Loucy (cell line): ENCODE measurements at regions not wholly inside any gene's neighbourhood (a gene's known extent, or its start where the extent isn't known, plus 50 kb on each side); places are given as distances from the start of the nearest gene placed in this dataset.

Experiments
- H2AFZ ChIP-seq: fragments of 200-600 bp; sonication (generic); 2 replicates; pipeline ENCODE4 v1.6.0; 2016; ENCODE audit warnings: antibody characterized with exemption, mild to moderate bottlenecking, low read length, moderate library complexity
- H3F3A ChIP-seq: fragments of 200-600 bp; 2 replicates; pipeline ENCODE4 v1.6.0; 2016; ENCODE audit warnings: antibody characterized with exemption, low read depth, mild to moderate bottlenecking
- H3K27me3 ChIP-seq: fragments of 200-600 bp; sonication (generic); 2 replicates; pipeline ENCODE4 v1.6.1; 2014; ENCODE audit warnings: low read length, mild to moderate bottlenecking; ENCODE audit not compliant: insufficient read depth, poor library complexity, severe bottlenecking
- H3K36me3 ChIP-seq: fragments of 200-600 bp; sonication (generic); 2 replicates; pipeline ENCODE4 v1.6.1; 2016; ENCODE audit warnings: low read length; ENCODE audit not compliant: insufficient read depth
- H3K4me1 ChIP-seq: fragments of 200-600 bp; sonication (generic); 2 replicates; pipeline ENCODE4 v1.5.1; 2014; ENCODE audit warnings: low read length, mild to moderate bottlenecking; ENCODE audit not compliant: insufficient read depth, poor library complexity, severe bottlenecking
- H3K4me2 ChIP-seq: fragments of 200-600 bp; sonication (generic); 2 replicates; pipeline ENCODE4 v1.6.0; 2014; ENCODE audit warnings: antibody characterized with exemption, low read length, low read depth, mild to moderate bottlenecking; ENCODE audit not compliant: poor library complexity, severe bottlenecking
- H3K4me3 ChIP-seq: fragments of 200-600 bp; sonication (generic); 2 replicates; pipeline ENCODE4 v1.5.1; 2014; ENCODE audit warnings: low read length, mild to moderate bottlenecking, mixed read lengths; ENCODE audit not compliant: poor library complexity, severe bottlenecking
- H3K79me2 ChIP-seq: fragments of 200-600 bp; sonication (generic); 2 replicates; pipeline ENCODE4 v1.6.1; 2014; ENCODE audit warnings: low read length; ENCODE audit not compliant: insufficient read depth
- H3K9ac ChIP-seq: fragments of 200-600 bp; sonication (generic); 2 replicates; pipeline ENCODE4 v1.6.0; 2014; ENCODE audit warnings: mild to moderate bottlenecking, low read depth, low read length, moderate library complexity; ENCODE audit not compliant: poor library complexity, severe bottlenecking
- H3K9me2 ChIP-seq: fragments of 200-600 bp; sonication (generic); replicated peaks from 2 replicates; pipeline ENCODE4 v1.6.1; 2016; ENCODE audit warnings: low read depth, low read length, mixed read lengths
- H3K9me3 ChIP-seq: fragments of 200-600 bp; sonication (generic); 2 replicates; pipeline ENCODE4 v1.6.1; 2014; ENCODE audit warnings: mild to moderate bottlenecking, antibody characterized with exemption, low read length, low read depth; ENCODE audit not compliant: insufficient read depth
- H4K20me1 ChIP-seq: fragments of 200-600 bp; sonication (generic); 2 replicates; pipeline ENCODE4 v1.6.0; 2014; ENCODE audit warnings: antibody characterized with exemption, low read length, mild to moderate bottlenecking; ENCODE audit not compliant: insufficient read depth, poor library complexity, severe bottlenecking
- EZH2phosphoT487 ChIP-seq: fragments of 200-600 bp; IDR thresholded peaks from 2 replicates; pipeline ENCODE4 v1.6.1; 2018; ENCODE audit warnings: antibody characterized with exemption, mild to moderate bottlenecking, moderate library complexity, borderline replicate concordance
- TF ChIP-seq, protein P1 (sequence below): fragments of 200-600 bp; sonication (generic); conservative IDR thresholded peaks from 2 replicates; pipeline ENCODE4 v1.5.1; 2014; ENCODE audit warnings: mild to moderate bottlenecking, antibody characterized with exemption, low read length

GRCh38 chr13:44803390-44803789 lies 185.9 kb downstream of the NUFIP1 start:
- no peak overlapping the region for H3K9ac ChIP-seq
- H3K79me2 ChIP-seq, result no peaks in the 10 kb centered on the region
- no peaks in the 10 kb centered on the region for H3K27me3 ChIP-seq
- TF ChIP-seq, protein P1, sequence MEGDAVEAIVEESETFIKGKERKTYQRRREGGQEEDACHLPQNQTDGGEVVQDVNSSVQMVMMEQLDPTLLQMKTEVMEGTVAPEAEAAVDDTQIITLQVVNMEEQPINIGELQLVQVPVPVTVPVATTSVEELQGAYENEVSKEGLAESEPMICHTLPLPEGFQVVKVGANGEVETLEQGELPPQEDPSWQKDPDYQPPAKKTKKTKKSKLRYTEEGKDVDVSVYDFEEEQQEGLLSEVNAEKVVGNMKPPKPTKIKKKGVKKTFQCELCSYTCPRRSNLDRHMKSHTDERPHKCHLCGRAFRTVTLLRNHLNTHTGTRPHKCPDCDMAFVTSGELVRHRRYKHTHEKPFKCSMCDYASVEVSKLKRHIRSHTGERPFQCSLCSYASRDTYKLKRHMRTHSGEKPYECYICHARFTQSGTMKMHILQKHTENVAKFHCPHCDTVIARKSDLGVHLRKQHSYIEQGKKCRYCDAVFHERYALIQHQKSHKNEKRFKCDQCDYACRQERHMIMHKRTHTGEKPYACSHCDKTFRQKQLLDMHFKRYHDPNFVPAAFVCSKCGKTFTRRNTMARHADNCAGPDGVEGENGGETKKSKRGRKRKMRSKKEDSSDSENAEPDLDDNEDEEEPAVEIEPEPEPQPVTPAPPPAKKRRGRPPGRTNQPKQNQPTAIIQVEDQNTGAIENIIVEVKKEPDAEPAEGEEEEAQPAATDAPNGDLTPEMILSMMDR, result no peak
- no peak for TF ChIP-seq EZH2phosphoT487
- no peaks in the 10 kb centered on the region for H3K9me2 ChIP-seq
- H3K4me3 ChIP-seq, result no peak overlapping the region
- no peaks in the 10 kb centered on the region for H3F3A ChIP-seq
- no peaks in the 10 kb centered on the region for H4K20me1 ChIP-seq
- no peaks in the 10 kb centered on the region for H3K36me3 ChIP-seq
- H3K4me1 ChIP-seq, result peaks cover 9% of the 10 kb centered on the region
- no peaks in the 10 kb centered on the region for H3K9me3 ChIP-seq
- H2AFZ ChIP-seq, result no peak overlapping the region
- H3K4me2 ChIP-seq, result no peak overlapping the region

DNA sequence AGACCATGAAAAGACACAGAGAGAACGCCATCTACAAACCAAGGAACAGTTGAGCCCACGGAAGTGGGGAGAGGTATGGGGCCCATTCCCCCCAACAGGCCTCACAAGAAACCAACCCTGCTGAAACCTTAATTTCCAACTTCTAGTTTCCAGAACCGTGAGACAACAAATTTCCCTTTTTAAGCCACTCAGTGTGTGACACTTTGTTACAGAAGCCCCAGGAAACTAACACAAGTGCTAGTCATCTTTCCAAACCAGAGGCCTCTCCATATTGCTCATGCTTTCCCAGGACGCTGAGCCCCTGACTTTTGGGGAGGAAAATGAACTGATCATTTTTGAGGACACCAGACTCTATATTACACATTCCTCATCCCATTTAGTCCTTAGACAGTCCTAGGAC lies 186.8 kb downstream of the NUFIP1 start:
- TF ChIP-seq, protein P1, result no peak
- TF ChIP-seq EZH2phosphoT487, result no peak

DNA sequence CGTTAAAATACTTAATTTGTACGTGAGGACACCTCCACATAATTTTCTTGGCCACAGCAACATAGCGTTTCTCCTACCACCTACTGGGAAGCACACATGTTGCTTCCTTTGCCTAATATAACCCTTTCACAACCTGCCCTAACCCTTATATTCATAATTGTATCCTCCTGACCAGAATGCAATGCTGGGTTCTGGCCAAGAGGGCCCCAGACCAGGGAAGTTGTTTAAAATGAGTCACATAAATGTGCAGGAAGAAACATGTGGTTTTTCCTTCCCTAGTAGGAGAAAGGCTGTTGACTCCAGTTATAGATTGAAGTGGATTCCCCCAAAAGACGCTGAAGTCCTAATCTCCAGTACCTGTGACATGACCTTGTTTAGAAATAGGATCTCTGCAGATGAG lies 187.3 kb downstream of the NUFIP1 start:
- Histone ChIP-seq H3K9me3 (no peaks in the 10 kb centered on the region), H3F3A (no peaks in the 10 kb centered on the region), H3K27me3 (no peaks in the 10 kb centered on the region), H3K4me1 (peaks cover 9% of the 10 kb centered on the region), H3K9ac (no peak overlapping the region), H3K79me2 (no peaks in the 10 kb centered on the region), H4K20me1 (no peaks in the 10 kb centered on the region), H3K9me2 (no peaks in the 10 kb centered on the region), H3K4me3 (no peak overlapping the region), H2AFZ (no peak overlapping the region), H3K4me2 (no peak overlapping the region), H3K36me3 (no peaks in the 10 kb centered on the region)
- TF ChIP-seq, protein P1, result no peak
- no peak for TF ChIP-seq EZH2phosphoT487

More for the DNA sequence above, 186.8 kb downstream of the NUFIP1 start:
- H3K79me2 ChIP-seq, result no peaks in the 10 kb centered on the region
- no peak overlapping the region for H2AFZ ChIP-seq
- no peak overlapping the region for H3K4me3 ChIP-seq
- no peaks in the 10 kb centered on the region for H3K9me3 ChIP-seq
- H4K20me1 ChIP-seq, result no peaks in the 10 kb centered on the region
- no peak overlapping the region for H3K4me2 ChIP-seq
- no peaks in the 10 kb centered on the region for H3K9me2 ChIP-seq
- H3K36me3 ChIP-seq, result no peaks in the 10 kb centered on the region
- no peaks in the 10 kb centered on the region for H3F3A ChIP-seq
- H3K4me1 ChIP-seq, result peaks cover 9% of the 10 kb centered on the region
- H3K27me3 ChIP-seq, result no peaks in the 10 kb centered on the region
- H3K9ac ChIP-seq, result no peak overlapping the region
